ENCODE measurements at regions not wholly inside any gene's neighbourhood (a gene's known extent, or its start where the extent isn't known, plus 50 kb on each side); places are given as distances from the start of the nearest gene placed in this dataset.

DNA sequence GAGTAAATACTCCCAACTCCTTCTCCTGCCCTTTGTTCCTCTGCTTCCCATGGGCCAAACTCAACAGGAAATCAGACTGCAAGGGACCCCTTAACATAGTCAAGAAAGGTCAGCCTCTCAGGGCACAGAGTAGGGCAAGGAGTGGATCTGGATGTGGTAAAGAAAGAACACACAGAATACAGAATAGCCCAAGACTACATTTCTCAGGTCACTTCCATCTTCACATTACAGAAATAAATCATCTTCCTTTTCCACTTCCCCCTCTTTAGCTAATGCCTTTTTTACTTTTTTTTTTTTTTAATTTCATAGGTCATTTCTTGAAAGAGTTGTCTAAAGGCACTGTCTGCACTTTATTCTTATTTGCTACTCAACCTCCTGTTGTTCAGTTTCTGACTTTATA lies 558.3 kb downstream of the TNS1 start:
- no peak for DNase-seq (ENCODE audit: low spot score)

DNA sequence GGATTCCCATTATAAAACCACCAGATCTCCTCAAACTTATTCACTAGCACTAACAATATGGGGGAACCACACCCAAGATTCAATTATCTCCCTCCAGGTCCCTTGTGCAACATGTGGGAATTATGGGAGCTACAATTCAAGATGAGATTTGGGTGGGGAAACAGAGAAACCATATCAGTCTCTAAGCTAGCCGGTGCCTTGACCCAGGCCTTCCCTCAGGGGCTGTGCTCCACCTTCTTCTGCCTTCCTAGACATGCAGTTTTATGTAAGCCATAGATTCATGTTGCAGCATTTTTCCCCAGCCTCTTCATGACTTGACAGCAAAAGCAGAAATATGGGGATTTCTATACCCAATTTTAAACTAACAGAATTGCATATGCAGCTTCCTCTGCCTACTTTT lies 559.2 kb downstream of the TNS1 start:
- no peak for DNase-seq (ENCODE audit: low spot score)

DNA sequence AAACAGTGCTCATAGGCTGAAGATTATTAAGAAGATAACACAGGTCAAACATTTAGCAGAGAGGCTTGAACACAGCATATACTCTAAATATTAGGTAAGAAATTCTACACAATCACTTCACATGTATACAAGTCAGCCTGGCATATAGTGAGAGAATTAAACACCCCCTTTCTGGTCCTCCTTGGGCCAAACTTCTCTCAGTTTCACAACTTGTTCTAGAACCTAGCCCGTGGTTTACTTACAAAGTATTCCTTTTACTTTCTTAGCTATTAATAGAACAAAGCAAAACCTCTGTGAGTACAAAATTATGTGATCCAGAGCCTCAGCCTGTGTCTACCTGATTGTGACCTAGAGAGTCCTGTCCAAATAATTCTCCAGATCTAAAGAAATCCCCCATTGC lies 562.8 kb downstream of the TNS1 start:
- DNase-seq (ENCODE audit: low spot score), result no peak

DNA sequence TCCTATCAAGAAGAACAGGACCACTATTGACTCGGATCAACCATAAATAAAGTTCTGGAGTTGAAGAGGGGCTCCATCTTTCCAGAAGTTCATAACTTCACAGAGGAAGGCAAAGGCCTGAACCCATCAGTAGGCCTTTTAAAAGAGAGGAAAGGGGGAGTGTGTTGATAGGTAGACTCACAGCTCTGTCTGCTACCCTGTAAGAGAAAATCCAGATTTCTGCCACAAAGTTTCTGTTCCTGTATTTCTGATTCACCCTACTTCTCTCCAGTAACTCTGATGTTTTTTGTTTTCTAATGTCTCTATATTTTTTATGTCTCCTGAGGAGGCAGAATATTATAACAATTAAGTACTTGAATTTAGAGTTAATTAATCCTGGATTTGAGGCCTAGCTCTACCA lies 564.0 kb downstream of the TNS1 start:
- DNase-seq (ENCODE audit: low spot score), result no peak

DNA sequence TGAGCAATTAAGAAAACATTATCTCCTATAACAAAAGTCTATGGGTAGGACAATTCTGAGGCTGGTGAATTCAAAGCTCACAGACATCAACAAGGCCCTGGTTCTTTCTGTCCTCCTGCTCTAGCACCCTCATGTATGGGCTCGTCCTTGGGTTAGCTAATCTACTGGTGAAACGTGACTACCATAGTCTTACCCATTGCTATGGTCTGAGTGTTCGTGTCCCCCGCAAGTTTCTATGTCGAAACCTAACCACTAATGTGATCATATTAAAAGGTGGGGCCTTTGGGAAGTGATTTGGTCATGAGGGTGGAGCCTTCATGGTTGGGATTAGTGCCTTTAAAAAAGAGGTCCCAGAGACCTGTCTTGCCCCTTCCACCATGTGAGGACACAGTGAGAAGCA lies 564.7 kb downstream of the TNS1 start:
- no peak for DNase-seq (ENCODE audit: low spot score)

DNA sequence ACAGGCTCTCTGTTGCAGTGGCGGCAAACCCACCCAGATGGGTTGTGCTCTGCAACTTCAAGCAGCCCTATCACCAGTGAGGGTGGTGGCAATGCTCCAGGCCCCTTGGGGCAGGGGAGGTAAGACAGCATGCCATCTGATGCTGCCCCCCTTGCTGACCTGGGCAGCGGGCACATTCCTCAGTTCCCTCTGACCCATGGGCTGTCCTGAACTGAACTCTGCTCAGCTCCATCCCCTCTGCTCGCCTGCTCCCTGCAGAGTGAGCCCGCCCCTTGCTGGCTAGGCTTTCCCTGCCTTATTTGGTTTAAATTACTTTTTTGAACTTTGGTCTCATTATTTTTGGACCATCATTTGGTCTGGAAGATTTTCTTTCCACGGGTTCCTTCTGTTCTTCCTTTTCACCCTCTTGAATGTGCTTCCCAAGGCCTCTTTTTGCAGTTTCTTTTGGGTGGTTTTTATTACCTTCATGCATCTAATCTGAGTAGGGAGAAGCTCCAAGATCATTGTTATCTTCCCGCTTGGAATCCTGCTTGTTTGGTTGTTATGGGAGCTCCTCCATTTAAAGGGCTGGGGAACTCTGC lies 565.4 kb downstream of the TNS1 start:
- DNase-seq (ENCODE audit: low spot score), result no peak

DNA sequence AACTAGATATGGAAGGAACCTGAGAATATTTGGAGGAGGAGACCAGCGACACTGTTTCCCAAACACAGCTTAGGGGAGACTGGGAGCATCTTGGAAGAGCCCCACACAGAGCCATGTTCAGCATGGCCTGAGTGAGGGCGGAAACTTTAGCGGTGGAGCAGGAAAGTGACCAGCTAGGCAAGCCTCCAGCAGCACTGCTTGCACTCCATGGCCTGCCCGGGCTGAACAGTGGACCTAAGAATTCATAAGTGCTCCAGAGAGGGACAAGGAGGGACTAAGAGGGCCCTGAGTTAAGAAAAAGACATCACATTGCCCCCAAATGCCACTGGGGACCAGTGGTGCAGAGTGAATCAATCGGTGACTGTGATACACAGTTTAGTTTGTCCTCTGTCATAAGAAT lies 566.4 kb downstream of the TNS1 start:
- DNase-seq (ENCODE audit: low spot score), result no peak

DNA sequence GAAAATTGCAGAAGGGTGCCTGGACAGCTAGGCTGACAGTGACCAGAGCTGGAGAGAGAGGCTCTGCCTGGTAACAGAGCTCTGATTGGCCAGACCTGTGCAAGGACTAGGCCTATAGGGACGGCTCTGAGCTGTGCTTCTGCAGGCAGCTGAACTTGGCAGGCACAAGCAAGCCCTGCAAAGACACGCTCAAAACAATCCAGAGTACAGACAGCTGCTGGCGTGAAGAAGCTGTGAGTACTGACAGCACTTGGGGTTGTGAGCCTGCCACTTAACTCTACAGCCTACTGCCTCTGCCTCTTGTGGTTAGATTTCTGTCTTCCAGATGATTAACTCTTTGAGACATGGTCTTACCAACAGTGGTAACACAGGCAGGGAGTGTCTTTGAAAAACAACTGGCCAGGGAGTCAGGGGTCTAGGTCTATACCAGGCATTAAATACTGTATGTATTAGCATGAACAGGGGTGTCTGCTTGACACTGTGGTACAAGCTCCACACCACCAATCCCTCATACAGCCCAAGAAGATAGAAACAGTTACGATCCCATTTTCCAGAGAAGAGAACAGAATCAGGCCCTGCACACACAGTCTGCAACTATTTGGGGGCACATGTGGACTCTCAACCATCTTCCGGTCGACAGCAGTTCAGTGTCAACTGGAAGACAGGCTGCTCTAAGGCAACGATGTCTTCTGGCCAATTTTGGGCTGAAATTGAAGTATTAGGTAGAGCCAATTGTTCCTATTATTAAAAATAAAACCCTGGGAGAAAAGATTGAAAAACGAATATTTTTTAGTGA lies 568.4 kb downstream of the TNS1 start:
- DNase-seq (ENCODE audit: low spot score), result peak; percentile 86

DNA sequence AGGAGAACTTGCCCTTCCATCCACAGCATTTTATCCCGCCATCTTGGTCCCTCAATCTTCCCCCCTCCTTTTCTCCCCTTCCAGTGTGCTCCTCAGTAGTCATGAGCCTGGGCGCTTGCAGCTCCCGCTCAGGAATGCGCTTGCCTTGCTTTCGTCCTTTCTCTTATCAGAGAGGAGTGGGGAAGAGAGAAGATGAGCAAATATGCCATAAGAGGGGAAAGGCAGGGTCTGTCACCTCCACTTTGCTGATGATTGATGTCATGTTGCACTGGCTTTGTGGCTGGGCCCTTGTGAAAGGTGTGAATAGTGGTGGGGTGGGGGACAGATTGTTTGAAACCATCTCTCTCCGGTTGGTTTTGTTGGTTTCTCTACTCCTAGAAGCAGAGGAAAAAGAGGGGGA lies 569.3 kb downstream of the TNS1 start:
- DNase-seq (ENCODE audit: low spot score), result no peak

DNA sequence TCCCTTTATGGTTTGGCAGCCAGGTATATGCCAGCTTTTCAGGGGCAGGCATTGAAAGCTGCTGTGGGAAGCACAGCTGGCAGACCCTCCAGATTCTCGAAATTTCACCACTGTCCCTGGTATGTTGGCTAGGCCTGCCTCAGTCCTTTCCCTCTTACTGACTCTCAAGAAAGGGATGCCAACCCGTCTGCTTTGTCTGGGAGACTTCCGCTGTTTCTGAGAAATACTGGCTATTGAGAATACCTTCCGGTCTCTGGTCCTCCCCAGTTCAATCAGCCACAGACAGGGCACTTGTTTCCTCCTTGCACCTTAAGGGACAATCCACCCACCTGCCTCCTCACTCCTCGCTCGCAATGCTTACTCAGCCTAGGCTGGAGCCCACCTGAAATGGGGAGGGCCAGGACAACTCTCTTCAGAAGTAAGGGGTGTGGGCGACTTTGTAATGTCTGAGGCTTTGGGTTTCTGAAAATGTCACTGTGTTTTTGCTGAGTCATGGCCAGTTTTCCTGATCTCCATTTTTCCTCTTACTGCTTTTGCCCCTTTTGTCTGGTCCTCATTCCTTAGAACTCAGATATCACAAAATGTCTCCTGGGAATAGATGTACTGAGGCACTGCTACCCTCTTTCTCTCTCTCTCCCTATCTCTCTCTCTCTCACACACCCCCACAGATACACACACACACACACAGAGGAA lies 571.1 kb downstream of the TNS1 start:
- DNase-seq (ENCODE audit: low spot score), result no peak

DNA sequence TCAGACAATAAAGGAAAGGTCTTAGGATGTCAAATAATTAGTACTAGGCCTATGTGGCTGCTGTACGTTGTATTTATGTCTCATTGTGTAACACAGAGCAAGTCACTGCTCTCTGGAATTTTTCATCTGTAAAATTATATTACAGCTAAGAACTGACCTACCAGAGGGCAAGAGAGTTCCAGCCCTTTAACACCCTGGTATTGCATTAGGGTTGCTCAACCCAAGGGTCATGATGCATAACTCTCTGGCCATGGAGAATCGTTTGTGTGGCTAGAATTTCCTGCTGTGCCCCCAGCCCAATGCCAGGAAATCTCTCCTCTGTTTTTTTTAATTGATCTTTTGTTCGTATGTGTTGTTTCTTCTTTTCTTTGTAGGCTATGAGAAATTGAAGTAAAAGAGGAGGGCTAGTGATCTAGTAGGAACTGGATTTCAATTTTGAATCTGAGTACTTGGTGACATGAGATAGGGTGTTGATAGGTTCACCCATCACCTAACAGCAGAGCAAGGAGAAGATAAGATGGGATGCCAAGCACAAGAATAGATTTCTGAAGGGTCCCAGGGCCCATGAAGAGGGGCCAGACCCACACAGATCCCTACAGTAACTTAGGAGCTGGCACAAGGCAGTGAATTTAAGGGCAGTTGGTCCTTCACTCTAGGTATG lies 571.2 kb upstream of the TNP1 start:
- no peak for DNase-seq (ENCODE audit: low spot score)

DNA sequence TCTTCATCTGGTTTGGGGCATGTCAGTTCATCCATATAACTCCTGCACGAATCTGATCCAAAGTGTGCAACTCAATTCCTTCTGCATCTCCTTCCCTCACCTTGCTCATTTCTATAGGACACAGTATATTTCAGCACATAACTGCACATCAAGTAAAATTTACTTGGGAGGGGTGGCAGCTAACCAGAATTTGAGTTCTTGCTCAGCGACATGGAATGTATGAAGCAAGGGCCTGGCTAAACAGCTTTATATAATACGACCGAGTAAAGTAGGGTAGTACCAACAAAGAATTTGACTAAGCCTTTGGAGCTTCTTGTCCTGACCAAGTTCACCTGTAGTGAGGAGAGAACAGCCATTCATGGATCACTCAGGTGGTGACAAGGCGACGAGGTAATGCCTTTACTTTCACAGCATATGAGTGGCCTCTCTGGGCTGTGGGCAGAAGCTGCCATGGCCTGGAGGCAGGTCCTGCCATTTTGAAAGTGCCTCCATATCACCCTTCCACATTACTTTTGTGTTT lies 570.2 kb upstream of the TNP1 start:
- DNase-seq (ENCODE audit: low spot score), result no peak

DNA sequence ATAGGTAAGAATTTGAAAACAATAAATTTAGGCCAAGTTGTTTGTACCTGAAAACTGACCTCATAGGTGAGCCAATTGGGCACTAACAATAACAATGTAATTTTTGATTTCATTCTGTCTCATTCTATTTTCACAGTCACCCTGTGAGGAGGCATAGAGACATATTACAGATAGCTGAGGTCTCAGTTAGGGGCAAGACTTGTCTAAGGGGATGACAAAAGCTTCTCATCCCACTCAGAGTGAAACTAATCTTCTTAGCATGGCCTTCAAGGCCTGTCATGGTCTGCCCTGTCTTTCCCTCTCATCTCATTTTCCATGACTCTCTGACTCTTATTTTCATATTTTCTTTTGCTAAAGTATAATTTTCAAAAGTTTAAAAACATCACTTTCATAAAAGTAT lies 562.0 kb upstream of the TNP1 start:
- no peak for DNase-seq (ENCODE audit: low spot score)

DNA sequence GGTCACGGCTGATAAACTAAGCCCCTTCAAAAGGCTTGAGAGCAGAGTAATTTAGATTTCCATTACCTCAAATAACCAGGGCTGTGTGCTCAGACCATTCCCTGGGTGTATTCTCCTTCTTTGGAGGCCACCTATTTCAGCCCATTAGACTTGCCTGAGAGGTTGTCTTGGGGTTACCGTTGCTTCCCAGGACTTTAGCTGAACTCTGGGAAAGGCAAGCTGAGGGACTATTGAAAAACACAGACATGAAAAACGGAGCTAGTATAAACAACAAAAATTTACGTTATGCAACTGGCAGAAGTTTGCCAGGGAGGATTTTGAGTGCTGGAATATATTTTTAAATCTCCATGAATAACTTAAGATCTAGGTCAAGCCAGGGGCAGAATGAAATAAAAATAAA lies 561.0 kb upstream of the TNP1 start:
- DNase-seq (ENCODE audit: low spot score), result no peak

DNA sequence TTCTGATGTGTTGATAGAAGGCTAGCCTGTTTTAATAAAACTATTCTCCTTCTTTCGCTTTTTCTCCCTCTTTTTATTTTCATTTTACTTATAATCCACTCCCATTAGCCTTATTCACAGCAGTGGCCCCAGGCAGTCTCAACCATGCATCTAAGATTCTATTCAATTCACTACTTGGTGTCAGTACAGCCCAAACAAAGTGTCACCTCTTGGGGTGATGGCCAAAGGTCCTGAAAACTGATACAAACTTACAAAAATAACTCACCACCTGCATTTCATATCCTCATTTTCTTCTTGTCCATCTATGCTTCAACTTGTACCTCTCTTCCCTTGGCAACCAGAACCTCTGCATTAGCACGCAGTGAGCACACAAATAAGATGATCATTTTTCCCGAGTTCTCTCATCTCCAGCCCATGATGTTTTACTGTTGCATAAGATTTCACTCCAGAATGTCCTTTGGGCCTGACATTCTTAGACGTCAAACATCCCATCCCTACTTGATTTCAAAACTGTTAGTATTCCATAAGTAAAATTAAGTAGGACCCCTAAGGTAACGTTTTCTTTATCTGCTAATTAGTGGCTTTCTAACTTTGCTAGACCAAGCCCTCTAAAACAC lies 559.3 kb upstream of the TNP1 start:
- no peak for DNase-seq (ENCODE audit: low spot score)

DNA sequence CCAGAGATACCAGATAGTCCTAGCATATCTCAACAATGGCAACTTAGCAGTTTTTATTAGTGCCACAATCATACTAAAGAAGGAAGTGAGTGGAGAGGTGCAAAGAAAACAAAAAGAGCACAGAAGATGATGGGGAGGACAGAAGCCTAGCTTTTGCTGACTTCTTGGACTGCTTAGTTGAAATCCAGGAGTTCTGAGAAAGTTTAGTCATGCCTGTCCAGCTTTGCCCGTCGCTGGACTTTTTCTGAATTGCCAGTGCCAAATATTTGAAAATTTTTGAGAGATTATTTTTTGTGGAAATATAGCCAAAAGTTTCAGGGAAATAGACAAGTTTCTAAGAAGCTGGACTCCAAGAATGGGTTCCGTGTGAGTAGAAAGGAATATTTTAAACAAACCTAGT lies 558.7 kb upstream of the TNP1 start:
- DNase-seq (ENCODE audit: low spot score), result no peak

DNA sequence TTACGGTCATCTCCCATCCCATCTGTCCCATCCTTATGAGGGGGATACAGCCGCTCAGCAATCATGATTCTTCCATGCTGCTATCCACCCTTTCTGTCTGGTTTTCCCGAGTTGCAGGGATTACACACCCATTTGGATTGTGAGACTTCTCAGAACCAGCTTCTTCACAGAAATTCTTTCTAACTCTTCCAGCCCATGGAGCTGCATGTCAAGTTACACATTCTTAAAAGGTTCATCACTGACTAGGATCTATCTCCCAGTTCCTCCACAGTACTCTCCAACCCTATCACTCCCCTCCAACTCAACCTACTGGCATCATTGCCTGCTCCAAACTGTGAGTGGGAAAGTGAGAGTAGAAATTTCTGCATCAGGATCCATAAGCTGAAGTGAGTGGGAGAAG lies 558.2 kb upstream of the TNP1 start:
- DNase-seq (ENCODE audit: low spot score), result no peak

DNA sequence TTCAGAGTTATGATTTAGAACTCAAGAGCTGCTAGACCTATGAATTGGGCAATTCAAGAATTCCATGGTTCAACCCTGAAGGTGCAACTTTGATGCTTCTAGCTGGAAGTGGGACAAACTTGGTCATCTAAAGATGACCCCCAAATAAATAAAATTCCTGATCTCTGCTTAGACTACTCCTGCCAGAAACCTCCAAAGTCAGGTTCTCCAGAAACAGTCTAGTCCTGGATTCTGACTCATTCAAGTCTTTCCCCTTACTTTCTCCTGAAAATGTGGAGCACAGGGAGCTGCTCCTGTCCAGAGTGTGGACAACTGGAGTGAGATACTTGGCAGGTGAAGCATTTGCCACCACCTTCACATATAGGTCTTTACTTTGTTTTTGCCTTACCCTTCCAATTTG lies 557.7 kb upstream of the TNP1 start:
- DNase-seq (ENCODE audit: low spot score), result no peak

DNA sequence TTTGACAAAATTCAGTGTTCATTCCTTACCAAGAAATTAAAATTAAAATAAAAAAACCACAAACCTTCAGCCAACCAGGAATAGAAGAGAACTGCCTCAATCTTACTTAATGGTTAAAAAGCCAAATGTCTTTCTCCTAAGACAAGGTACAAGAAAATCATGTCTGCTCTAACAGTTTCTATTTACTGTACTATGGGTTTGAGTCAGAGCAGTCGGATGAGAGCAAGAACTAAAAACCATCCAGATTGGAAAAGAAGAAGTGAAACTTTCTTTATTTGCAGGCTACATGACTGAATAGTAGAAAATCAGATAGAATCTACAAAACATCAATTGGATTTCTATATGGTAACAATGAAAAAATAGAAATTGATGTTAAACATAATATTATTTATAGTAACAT lies 555.5 kb upstream of the TNP1 start:
- DNase-seq (ENCODE audit: low spot score), result no peak

DNA sequence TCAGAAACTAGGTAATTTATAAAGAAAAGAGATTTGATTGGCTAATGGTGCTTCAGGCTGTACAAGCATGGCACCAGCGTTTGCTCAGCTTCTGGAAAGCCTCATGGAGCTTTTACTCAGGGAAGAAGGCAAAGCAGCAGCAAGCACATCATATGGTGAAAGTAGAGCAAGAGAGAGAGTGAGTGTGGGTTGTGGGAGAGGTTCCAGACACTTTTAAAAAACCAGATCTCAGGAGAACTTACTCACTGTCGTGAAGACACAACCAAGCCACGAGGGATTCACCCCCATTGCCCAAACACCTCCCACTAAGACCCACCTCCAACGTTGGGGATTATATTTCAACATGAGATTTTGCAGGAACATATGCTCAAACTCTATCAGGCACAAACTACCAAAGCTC lies 554.6 kb upstream of the TNP1 start:
- DNase-seq (ENCODE audit: low spot score), result no peak

DNA sequence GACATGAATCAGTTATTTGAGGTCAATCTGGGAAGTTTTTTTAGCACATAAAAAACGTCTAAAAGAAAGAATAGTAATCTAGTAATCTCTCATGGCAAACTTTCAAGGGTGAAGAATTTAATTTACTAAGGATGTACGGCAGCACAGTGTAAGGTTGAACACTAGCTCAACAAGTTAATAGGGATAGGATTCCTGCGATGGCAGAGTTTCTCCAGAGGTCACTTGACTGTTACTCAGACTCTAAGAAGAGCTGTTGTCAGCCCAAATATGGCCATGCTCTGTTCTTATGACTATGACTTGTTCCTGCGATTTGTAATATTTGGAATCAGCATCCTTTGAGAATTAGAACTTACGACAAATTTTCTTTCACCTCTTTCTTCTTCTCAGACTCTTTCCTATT lies 553.3 kb upstream of the TNP1 start:
- DNase-seq (ENCODE audit: low spot score), result no peak

DNA sequence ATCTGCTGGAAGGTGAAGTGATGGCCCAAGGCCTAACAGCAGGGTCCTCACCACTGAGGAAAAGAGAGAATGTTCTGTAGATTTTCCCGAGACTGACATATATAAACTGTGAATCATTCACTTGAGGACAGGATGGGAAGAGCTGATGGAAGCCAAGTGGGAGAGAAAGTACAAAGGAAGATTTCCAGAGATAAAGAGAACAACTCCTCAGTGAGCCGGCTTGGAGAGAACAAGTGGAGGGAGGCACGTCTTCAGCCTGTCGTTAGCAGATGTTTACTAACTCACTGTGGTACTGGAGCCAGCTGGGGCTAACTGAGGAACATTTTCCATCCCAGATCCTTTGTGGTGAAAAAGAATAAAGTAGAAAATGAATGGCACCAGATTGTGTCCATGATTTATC lies 552.9 kb upstream of the TNP1 start:
- no peak for DNase-seq (ENCODE audit: low spot score)

Measured in A172 (cell line).